ENCODE measurements at regions not wholly inside any gene's neighbourhood (a gene's known extent, or its start where the extent isn't known, plus 50 kb on each side); places are given as distances from the start of the nearest gene placed in this dataset.

- Mint-ChIP-seq H3K27ac (no peak overlapping the region), H3K9me3 (no peaks in the 10 kb centered on the region)
These were observed 209.7 kb upstream of the SP4 start for GRCh38 chr7:21218155-21218554.

DNA sequence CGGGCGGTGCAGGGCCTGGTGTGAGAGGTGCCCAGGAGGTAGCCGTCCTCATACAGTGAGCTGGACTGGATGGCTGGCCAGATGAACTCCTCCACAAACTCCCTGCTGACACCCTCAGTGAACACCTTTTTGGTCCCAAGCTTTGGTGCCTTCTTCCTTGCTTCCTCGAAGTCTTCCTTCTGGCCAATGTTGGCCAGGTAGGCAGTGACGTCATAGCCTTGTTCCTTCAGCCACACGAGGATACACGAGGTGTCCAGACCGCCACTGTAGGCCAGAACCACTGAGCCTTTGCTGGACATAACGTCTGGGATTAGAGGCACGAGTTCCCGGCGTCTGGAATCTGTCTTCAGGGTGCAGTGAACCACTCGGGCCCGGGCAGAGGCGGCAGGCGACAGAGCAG lies 206.8 kb upstream of the SP4 start:
- Mint-ChIP-seq H3K27ac (no peak overlapping the region), H3K36me3 (no peaks in the 10 kb centered on the region), H3K9me3 (no peaks in the 10 kb centered on the region), H3K4me1 (no peaks in the 10 kb centered on the region), H3K4me3 (no peak overlapping the region)
- DNase-seq (ENCODE audit: low spot score in 2 of 2), result no peak
- no peak for ATAC-seq

More at GRCh38 chr7:21218155-21218554, 209.7 kb upstream of the SP4 start:
- no peaks in the 10 kb centered on the region for H3K36me3 Mint-ChIP-seq
- DNase-seq (ENCODE audit: low spot score in 2 of 2) (no peak), ATAC-seq (no peak)
- H3K4me3 Mint-ChIP-seq, result no peak overlapping the region
- H3K4me1 Mint-ChIP-seq, result no peaks in the 10 kb centered on the region

DNA sequence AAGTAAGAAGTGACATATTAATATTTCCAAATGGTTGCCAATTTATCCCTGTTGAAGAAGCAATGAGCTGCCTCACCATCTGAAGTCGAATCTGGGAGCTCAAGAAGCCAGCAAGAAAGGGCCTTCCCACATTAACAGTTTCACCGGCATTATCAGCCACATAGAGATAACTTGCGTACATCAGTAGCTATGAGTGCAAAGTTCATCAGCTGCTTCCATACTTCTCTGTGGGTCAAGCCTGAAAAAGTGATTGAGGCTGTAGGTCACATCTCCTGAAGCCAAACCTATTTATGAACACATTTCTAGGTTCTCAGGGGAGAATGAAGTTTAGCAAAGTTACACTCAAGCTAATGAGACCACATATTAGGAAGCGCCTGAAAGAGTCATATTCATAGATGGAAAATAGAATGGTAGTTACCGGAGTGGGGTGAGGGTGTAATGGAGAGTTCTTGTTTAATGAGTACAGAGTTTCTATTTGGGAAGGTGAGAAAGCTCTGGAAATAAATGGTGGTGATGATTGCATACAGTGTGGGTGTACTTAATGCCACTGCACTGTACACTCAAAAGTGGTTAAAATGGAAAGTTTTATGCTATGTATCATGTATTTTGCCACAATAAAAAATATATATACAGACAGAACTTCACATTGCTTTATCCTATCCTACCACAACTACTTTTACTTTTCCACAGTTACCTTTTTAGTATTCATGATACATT lies 189.3 kb upstream of the SP4 start:
- ATAC-seq, result no peak
- Mint-ChIP-seq H3K4me3 (no peak overlapping the region), H3K36me3 (no peaks in the 10 kb centered on the region), H3K27ac (no peak overlapping the region), H3K4me1 (no peaks in the 10 kb centered on the region), H3K9me3 (no peaks in the 10 kb centered on the region)
- no peak for DNase-seq (ENCODE audit: low spot score in 2 of 2)

- no peak overlapping the region for H3K27ac Mint-ChIP-seq
- no peak overlapping the region for H3K4me3 Mint-ChIP-seq
- no peaks in the 10 kb centered on the region for H3K36me3 Mint-ChIP-seq
- no peaks in the 10 kb centered on the region for H3K9me3 Mint-ChIP-seq
- DNase-seq (ENCODE audit: low spot score in 2 of 2), result no peak
- ATAC-seq, result no peak
- H3K4me1 Mint-ChIP-seq, result no peaks in the 10 kb centered on the region
These were observed 184.6 kb upstream of the SP4 start for GRCh38 chr7:21243265-21243664.

DNA sequence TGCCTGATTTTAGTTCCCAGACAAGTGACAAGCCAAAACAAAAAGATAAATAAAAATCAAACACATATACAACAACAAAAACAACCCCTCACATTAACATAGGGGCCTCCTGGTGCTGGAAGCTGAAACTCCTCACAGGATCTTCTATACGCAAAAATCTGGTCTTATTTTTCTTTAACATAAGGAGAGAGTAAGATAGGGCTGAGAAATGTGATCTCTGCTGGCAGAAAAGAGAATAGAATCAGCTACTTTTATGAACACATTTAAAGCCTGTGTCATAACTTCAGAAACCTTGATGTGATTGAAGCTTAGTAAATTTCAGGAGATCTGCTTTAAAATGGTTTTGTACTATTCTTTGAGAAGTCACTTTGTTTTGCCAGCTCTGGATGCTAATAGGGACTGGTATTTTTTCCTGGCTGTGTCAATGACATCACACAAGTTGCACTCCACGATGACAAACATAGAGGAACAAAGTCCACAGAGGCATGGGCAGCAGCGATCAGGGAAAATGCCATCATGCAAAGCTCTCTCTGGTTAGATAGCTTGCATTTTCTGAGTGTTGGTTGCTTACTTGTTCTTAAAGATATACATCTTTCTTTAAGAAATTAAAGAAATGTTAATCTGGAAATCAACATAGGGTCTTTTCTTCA lies 176.6 kb upstream of the SP4 start:
- no peaks in the 10 kb centered on the region for H3K4me1 Mint-ChIP-seq
- no peak overlapping the region for H3K27ac Mint-ChIP-seq
- ATAC-seq (no peak), DNase-seq (ENCODE audit: low spot score in 2 of 2) (no peak)
- no peaks in the 10 kb centered on the region for H3K9me3 Mint-ChIP-seq
- no peaks in the 10 kb centered on the region for H3K36me3 Mint-ChIP-seq
- H3K4me3 Mint-ChIP-seq, result no peak overlapping the region

GRCh38 chr7:21253740-21254687 lies 173.9 kb upstream of the SP4 start:
- peak overlapping the region; percentile 22 for H3K4me3 Mint-ChIP-seq
- no peaks in the 10 kb centered on the region for H3K36me3 Mint-ChIP-seq
- H3K4me1 Mint-ChIP-seq, result no peaks in the 10 kb centered on the region
- no peak overlapping the region for H3K27ac Mint-ChIP-seq
- H3K9me3 Mint-ChIP-seq, result no peaks in the 10 kb centered on the region
- ATAC-seq (peak; percentile 72), DNase-seq (ENCODE audit: low spot score in 2 of 2) (peak; percentile 15 to 57)

DNA sequence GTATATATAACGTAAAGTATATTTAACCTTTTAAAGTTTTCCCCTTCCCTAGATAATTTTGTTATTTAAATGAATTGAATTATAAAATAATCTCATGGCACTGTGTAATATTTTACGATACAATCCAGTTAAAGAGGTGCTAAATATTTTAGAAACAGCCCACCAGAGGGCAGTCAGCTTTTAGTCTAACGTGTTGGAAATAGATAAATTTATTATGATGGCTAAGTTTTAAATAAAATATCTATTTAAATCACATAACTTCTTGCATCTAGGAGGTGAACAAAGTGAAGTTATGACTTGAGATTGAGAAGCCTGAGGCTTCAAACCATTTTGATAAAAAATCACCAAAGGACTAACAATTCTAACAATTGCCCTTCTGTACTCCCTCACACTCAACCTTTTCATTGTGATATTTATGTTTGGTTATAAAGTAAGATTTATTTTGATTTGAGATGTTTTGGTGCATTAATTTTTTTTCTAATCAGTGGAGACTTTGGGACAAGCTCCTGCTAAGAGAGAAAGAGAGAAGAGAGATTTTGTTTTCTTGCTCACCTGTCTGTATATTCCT lies 171.5 kb upstream of the SP4 start:
- peaks cover under 1% of the 10 kb centered on the region for H3K4me1 Mint-ChIP-seq
- no peak overlapping the region for H3K4me3 Mint-ChIP-seq
- H3K27ac Mint-ChIP-seq, result no peak overlapping the region
- H3K36me3 Mint-ChIP-seq, result no peaks in the 10 kb centered on the region
- DNase-seq (ENCODE audit: low spot score in 2 of 2) (no peak), ATAC-seq (no peak)
- H3K9me3 Mint-ChIP-seq, result no peaks in the 10 kb centered on the region

GRCh38 chr7:21260939-21261338 lies 166.9 kb upstream of the SP4 start:
- Mint-ChIP-seq H3K4me1 (peaks cover 11% of the 10 kb centered on the region), H3K27ac (no peak overlapping the region), H3K9me3 (no peaks in the 10 kb centered on the region), H3K4me3 (no peak overlapping the region), H3K36me3 (no peaks in the 10 kb centered on the region)
- no peak for ATAC-seq
- DNase-seq (ENCODE audit: low spot score in 2 of 2), result no peak

DNA sequence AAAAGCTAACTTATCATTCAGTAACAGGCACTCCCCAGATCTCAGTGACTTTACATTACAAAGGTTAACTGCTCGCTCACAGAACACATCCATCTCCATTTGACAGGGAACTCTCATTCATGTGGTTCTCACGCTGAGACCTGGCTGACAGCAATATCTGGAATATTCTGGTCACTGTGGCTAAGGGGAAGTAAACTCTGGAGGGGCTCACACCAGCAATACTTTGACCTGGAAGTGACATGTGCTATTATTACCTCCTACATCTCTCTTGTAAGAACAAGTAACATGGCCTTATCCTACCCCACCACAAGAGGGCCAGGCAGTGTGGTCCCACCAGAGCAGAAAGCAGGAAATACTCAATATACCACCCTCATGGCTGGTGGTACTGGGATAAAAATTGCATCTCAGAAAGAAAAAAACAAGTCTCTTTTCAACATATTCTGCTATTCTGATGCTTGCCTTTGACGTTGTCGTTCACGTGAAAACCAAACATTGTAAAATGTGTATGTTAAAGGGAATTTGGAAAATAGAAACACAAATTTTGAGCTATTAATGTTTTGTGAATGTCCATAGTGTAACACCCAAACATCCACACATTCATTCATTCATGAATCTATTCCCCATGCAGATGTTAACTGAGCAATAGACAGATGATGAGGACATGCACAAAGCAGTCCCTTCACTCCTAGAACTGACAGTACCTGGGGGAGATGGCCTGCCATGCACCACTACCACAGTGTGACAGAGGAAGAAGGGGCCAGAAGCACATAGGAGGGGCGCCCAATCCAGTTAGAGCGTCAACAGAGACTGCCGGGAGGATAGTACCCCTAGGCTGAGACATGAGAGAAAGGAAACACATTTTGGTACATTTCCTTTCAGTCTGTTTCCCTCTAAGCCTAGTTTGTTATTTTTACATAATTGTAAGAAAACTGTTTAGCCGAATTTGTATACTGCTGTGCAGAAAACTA lies 166.0 kb upstream of the SP4 start:
- no peak overlapping the region for H3K27ac Mint-ChIP-seq
- no peaks in the 10 kb centered on the region for H3K9me3 Mint-ChIP-seq
- ATAC-seq, result peak; percentile 94
- H3K4me3 Mint-ChIP-seq, result no peak overlapping the region
- no peaks in the 10 kb centered on the region for H3K36me3 Mint-ChIP-seq
- H3K4me1 Mint-ChIP-seq, result peaks cover 11% of the 10 kb centered on the region
- peak; percentile 11 to 63 for DNase-seq (ENCODE audit: low spot score in 2 of 2)

GRCh38 chr7:21269021-21269420 lies 158.9 kb upstream of the SP4 start:
- no peak for DNase-seq (ENCODE audit: low spot score in 2 of 2)
- Mint-ChIP-seq H3K36me3 (no peaks in the 10 kb centered on the region), H3K4me1 (no peaks in the 10 kb centered on the region), H3K4me3 (no peak overlapping the region), H3K27ac (no peak overlapping the region), H3K9me3 (no peaks in the 10 kb centered on the region)
- ATAC-seq, result no peak

- Mint-ChIP-seq H3K36me3 (no peaks in the 10 kb centered on the region), H3K4me3 (no peak overlapping the region), H3K4me1 (no peaks in the 10 kb centered on the region), H3K9me3 (peaks cover 2% of the 10 kb centered on the region), H3K27ac (no peak overlapping the region)
- ATAC-seq (no peak), DNase-seq (ENCODE audit: low spot score in 2 of 2) (no peak)
These were observed 151.3 kb upstream of the SP4 start for GRCh38 chr7:21276471-21277035.

DNA sequence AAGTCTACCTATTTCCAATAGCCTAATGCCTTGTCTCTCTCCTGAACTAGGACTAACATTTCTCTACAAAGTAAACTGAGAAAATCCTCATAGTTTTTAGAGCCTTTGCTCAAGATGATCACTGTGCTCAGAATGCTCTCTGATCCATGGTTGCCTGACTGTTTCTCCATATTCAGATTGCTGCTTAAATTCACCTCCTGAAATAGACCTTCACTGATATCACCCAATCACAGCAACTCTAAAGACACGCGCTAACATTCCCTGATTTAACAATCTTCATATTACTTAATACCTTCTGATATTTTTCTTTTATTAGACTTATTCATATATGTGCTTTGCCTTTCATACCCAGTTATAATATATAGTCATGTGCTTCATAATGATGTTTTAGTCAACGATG lies 148.9 kb upstream of the SP4 start:
- Mint-ChIP-seq H3K9me3 (peaks cover 2% of the 10 kb centered on the region), H3K36me3 (no peaks in the 10 kb centered on the region), H3K4me1 (no peaks in the 10 kb centered on the region), H3K4me3 (no peak overlapping the region), H3K27ac (no peak overlapping the region)
- DNase-seq (ENCODE audit: low spot score in 2 of 2), result no peak
- no peak for ATAC-seq

- H3K4me3 Mint-ChIP-seq, result no peak overlapping the region
- H3K36me3 Mint-ChIP-seq, result no peaks in the 10 kb centered on the region
- no peak for DNase-seq (ENCODE audit: low spot score in 2 of 2)
- peaks cover 2% of the 10 kb centered on the region for H3K9me3 Mint-ChIP-seq
- ATAC-seq, result no peak
- H3K27ac Mint-ChIP-seq, result no peak overlapping the region
- H3K4me1 Mint-ChIP-seq, result no peaks in the 10 kb centered on the region
These were observed 146.7 kb upstream of the SP4 start for GRCh38 chr7:21281193-21281592.

- no peaks in the 10 kb centered on the region for H3K9me3 Mint-ChIP-seq
- H3K4me3 Mint-ChIP-seq, result no peak overlapping the region
- H3K27ac Mint-ChIP-seq, result no peak overlapping the region
- no peaks in the 10 kb centered on the region for H3K36me3 Mint-ChIP-seq
- ATAC-seq (no peak), DNase-seq (ENCODE audit: low spot score in 2 of 2) (no peak)
- no peaks in the 10 kb centered on the region for H3K4me1 Mint-ChIP-seq
These were observed 134.1 kb upstream of the SP4 start for GRCh38 chr7:21293771-21294170.

Data from stimulated activated effector memory CD8-positive, alpha-beta T cell treated with anti-CD3 and anti-CD28 coated beads, Interleukin-12 subunit alpha, Interleukin-12 subunit beta, amount 100 ng/mL, for 72 hours (primary cell).